Prostate gland (tissue), 2 donors: ENCODE measurements at regions not wholly inside any gene's neighbourhood (a gene's known extent, or its start where the extent isn't known, plus 50 kb on each side); places are given as distances from the start of the nearest gene placed in this dataset.
"Not testable (repeated sequence)": the region's sequence is repeated elsewhere in the genome, so short reads cannot be mapped to it uniquely, and the experiment has no call there.

Experiments used
- POLR2A ChIP-seq: fragments of 450-650 bp; IDR thresholded peaks from one replicate; pipeline ENCODE4 v1.6.1; 2016; ENCODE audit warnings: antibody characterized with exemption, mild to moderate bottlenecking
- TF ChIP-seq, protein P1 (sequence below), 4 experiments: fragments of 200-600 bp in 2 of 4; fragments of 450-650 bp in 2 of 4; sonication (generic) in 2 of 4; IDR thresholded peaks; 1 replicate in 3 of 4; 2 replicates in 1 of 4; pipeline ENCODE4 v1.5.1; 2016 to 2019; ENCODE audit warnings: antibody characterized with exemption in 4 of 4, mild to moderate bottlenecking in 2 of 4, moderate library complexity in 2 of 4

GRCh38 chr14:106703651-106704050 is 1177.3 kb downstream of the TMEM121 start:
- TF ChIP-seq, protein P1, sequence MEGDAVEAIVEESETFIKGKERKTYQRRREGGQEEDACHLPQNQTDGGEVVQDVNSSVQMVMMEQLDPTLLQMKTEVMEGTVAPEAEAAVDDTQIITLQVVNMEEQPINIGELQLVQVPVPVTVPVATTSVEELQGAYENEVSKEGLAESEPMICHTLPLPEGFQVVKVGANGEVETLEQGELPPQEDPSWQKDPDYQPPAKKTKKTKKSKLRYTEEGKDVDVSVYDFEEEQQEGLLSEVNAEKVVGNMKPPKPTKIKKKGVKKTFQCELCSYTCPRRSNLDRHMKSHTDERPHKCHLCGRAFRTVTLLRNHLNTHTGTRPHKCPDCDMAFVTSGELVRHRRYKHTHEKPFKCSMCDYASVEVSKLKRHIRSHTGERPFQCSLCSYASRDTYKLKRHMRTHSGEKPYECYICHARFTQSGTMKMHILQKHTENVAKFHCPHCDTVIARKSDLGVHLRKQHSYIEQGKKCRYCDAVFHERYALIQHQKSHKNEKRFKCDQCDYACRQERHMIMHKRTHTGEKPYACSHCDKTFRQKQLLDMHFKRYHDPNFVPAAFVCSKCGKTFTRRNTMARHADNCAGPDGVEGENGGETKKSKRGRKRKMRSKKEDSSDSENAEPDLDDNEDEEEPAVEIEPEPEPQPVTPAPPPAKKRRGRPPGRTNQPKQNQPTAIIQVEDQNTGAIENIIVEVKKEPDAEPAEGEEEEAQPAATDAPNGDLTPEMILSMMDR (IDR thresholded peaks at IDR 0.05): not testable (repeated sequence)
- not testable (repeated sequence) for TF ChIP-seq POLR2A
